SK-N-SH (cell line): ENCODE measurements at regions not wholly inside any gene's neighbourhood (a gene's known extent, or its start where the extent isn't known, plus 50 kb on each side); places are given as distances from the start of the nearest gene placed in this dataset.
"Not testable (repeated sequence)": the region's sequence is repeated elsewhere in the genome, so short reads cannot be mapped to it uniquely, and the experiment has no call there.

Experiments
- CTCF ChIA-PET: fragments of 300-600, 350-600 bp; formaldehyde crosslinking; extraction: SDS; loops from one replicate; lab custom pipeline; 2021; lab: Yijun Ruan, JAX
- POLR2A ChIA-PET: fragments of 350-600 bp; sonication (Branson Sonifier 250); formaldehyde crosslinking; extraction: SDS; loops from one replicate; lab custom pipeline; 2020; ENCODE audit warnings: antibody characterized with exemption, inconsistent platforms; lab: Yijun Ruan, JAX
- DNase-seq: peaks from one replicate; pipeline ENCODE4 v3.0.0; 2012
- H2AFZ ChIP-seq: fragments of 200-600 bp; sonication (generic); 2 replicates; pipeline ENCODE4 v1.8.1; 2016; ENCODE audit warnings: antibody characterized with exemption, mild to moderate bottlenecking, low read depth
- H3F3A ChIP-seq: fragments of 200-600 bp; sonication (generic); replicated peaks from 2 replicates; pipeline ENCODE3; 2016; ENCODE audit warnings: antibody characterized with exemption, mild to moderate bottlenecking; ENCODE audit not compliant: insufficient read depth
- H3K27ac ChIP-seq, 2 experiments: fragments of 200-500 bp in 1 of 2; fragments of 200-600 bp in 1 of 2; sonication (Bioruptor generic) in 1 of 2; sonication (generic), shearing (Covaris generic) in 1 of 2; 2 replicates each; pipeline versions ENCODE4 v1.5.1 to v1.6.1; 2014 to 2016; ENCODE audit warnings: low read depth in 2 of 2, inconsistent platforms in 1 of 2, low read length in 1 of 2, mild to moderate bottlenecking in 1 of 2, mixed read lengths in 1 of 2
- H3K27me3 ChIP-seq: fragments of 200-600 bp; sonication (generic), shearing (Covaris generic); 2 replicates; pipeline ENCODE4 v1.6.1; 2016; ENCODE audit warnings: mixed run types; ENCODE audit not compliant: insufficient read depth
- H3K36me3 ChIP-seq, 2 experiments: fragments of 200-500 bp in 1 of 2; fragments of 200-600 bp in 1 of 2; sonication (Bioruptor generic) in 1 of 2; sonication (generic) in 1 of 2; replicated peaks in 1 of 2; 2 replicates each; pipeline versions ENCODE3 to v1.5.1; 2014 to 2016; ENCODE audit warnings: low read length in 1 of 2, mild to moderate bottlenecking in 1 of 2; ENCODE audit not compliant: insufficient read depth in 2 of 2, control insufficient read depth in 1 of 2
- H3K4me1 ChIP-seq, 2 experiments: fragments of 200-500 bp in 1 of 2; fragments of 200-600 bp in 1 of 2; sonication (Bioruptor generic) in 1 of 2; sonication (generic), shearing (Covaris generic) in 1 of 2; 2 replicates each; pipeline versions ENCODE4 v1.5.1 to v1.6.1; 2014 to 2016; ENCODE audit warnings: low read depth in 1 of 2, low read length in 1 of 2, mixed run types in 1 of 2; ENCODE audit not compliant: insufficient read depth in 2 of 2, control insufficient read depth in 1 of 2
- H3K4me2 ChIP-seq: fragments of 200-600 bp; sonication (generic), shearing (Covaris generic); 2 replicates; pipeline ENCODE4 v1.6.1; 2017; ENCODE audit warnings: mixed run types
- H3K4me3 ChIP-seq, 2 experiments: fragments of 200-500 bp in 1 of 2; fragments of 200-600 bp in 1 of 2; sonication (Bioruptor generic) in 1 of 2; sonication (generic), shearing (Covaris generic) in 1 of 2; 2 replicates each; pipeline versions ENCODE4 v1.5.1 to v1.8.1; 2014 to 2016; ENCODE audit warnings: low read depth in 2 of 2, inconsistent platforms in 1 of 2, low read length in 1 of 2, mild to moderate bottlenecking in 1 of 2, mixed read lengths in 1 of 2, moderate library complexity in 1 of 2
- H3K79me2 ChIP-seq: fragments of 200-600 bp; sonication (generic); 2 replicates; pipeline ENCODE4 v1.8.1; 2017; ENCODE audit warnings: mild to moderate bottlenecking; ENCODE audit not compliant: insufficient read depth
- H3K9ac ChIP-seq: fragments of 200-600 bp; sonication (generic); 2 replicates; pipeline ENCODE4 v1.6.1; 2017; ENCODE audit warnings: mixed run types
- H3K9me2 ChIP-seq: fragments of 200-600 bp; sonication (generic); 2 replicates; pipeline ENCODE4 v1.6.1; 2017; ENCODE audit warnings: mixed run types
- H3K9me3 ChIP-seq: fragments of 200-600 bp; sonication (generic); 2 replicates; pipeline ENCODE4 v1.6.1; 2017; ENCODE audit warnings: mixed run types, mild to moderate bottlenecking, moderate library complexity
- H4K20me1 ChIP-seq: fragments of 200-600 bp; sonication (generic); 2 replicates; pipeline ENCODE4 v1.6.1; 2017; ENCODE audit warnings: mild to moderate bottlenecking, mixed run types; ENCODE audit not compliant: insufficient read depth
- WGBS: methylation state at CpG from one replicate; pipeline ENCODE4 v1.1.6; 2017; ENCODE audit warnings: low lambda C conversion rate; 5-methylcytosine and 5-hydroxymethylcytosine counted together

GRCh38 chr7:65145710-65146109 is 139.2 kb upstream of the ERV3-1 start:
- H3K4me3 ChIP-seq, H3K9me3 ChIP-seq, H3K79me2 ChIP-seq, POLR2A ChIA-PET, H3K4me1 ChIP-seq, H4K20me1 ChIP-seq, H3K27ac ChIP-seq, H3K4me2 ChIP-seq, H3K9ac ChIP-seq, H3K36me3 ChIP-seq, H3K27me3 ChIP-seq, H2AFZ ChIP-seq, CTCF ChIA-PET, DNase-seq, H3F3A ChIP-seq, H3K9me2 ChIP-seq: not testable (repeated sequence)

- 50% methylated on average over 1 of the region's 1 CpG for WGBS
These were observed 138.5 kb upstream of the ERV3-1 start for GRCh38 chr7:65145008-65145407.

GRCh38 chr7:65144557-65144956 is 138.1 kb upstream of the ERV3-1 start:
- H3K27ac ChIP-seq, H3K27me3 ChIP-seq, POLR2A ChIA-PET, H3K4me3 ChIP-seq, H3K9me3 ChIP-seq, H3K4me2 ChIP-seq, H3K9me2 ChIP-seq, DNase-seq, H3K36me3 ChIP-seq, H3K79me2 ChIP-seq, H4K20me1 ChIP-seq, H2AFZ ChIP-seq, H3K4me1 ChIP-seq, H3F3A ChIP-seq, CTCF ChIA-PET, H3K9ac ChIP-seq: not testable (repeated sequence)
- 24% methylated on average over 2 of the region's 2 CpGs for WGBS

More at GRCh38 chr7:65145008-65145407, 138.5 kb upstream of the ERV3-1 start:
- H3K27ac ChIP-seq, CTCF ChIA-PET, POLR2A ChIA-PET, H3F3A ChIP-seq, H2AFZ ChIP-seq, H3K27me3 ChIP-seq, H4K20me1 ChIP-seq, H3K79me2 ChIP-seq, H3K9ac ChIP-seq, H3K4me3 ChIP-seq, H3K9me3 ChIP-seq, H3K36me3 ChIP-seq, H3K4me1 ChIP-seq, H3K9me2 ChIP-seq, H3K4me2 ChIP-seq, DNase-seq: not testable (repeated sequence)

GRCh38 chr7:65144119-65144518 is 137.6 kb upstream of the ERV3-1 start:
- H3K79me2 ChIP-seq, H3K36me3 ChIP-seq, H3K4me3 ChIP-seq, H3K9me2 ChIP-seq, POLR2A ChIA-PET, H3K9me3 ChIP-seq, CTCF ChIA-PET, H3K27ac ChIP-seq, H3K4me1 ChIP-seq, H3K27me3 ChIP-seq, H3K9ac ChIP-seq, H4K20me1 ChIP-seq, H2AFZ ChIP-seq, DNase-seq, H3K4me2 ChIP-seq, H3F3A ChIP-seq: not testable (repeated sequence)
- 40% methylated on average over 2 of the region's 2 CpGs for WGBS

- H3K27me3 ChIP-seq = not testable (repeated sequence)
These were observed 135.4 kb upstream of the ERV3-1 start for GRCh38 chr7:65141894-65142293.

GRCh38 chr7:65141405-65141778 is 134.9 kb upstream of the ERV3-1 start:
- H3K9me2 ChIP-seq, H3K27me3 ChIP-seq, H3K4me1 ChIP-seq, POLR2A ChIA-PET, H3K9me3 ChIP-seq, DNase-seq, H3K79me2 ChIP-seq, CTCF ChIA-PET, H3K27ac ChIP-seq, H3K36me3 ChIP-seq, H4K20me1 ChIP-seq, H2AFZ ChIP-seq, H3K4me3 ChIP-seq, H3F3A ChIP-seq, H3K4me2 ChIP-seq, H3K9ac ChIP-seq: not testable (repeated sequence)
- 46% methylated on average over 18 of the region's 20 CpGs for WGBS

More at GRCh38 chr7:65141894-65142293, 135.4 kb upstream of the ERV3-1 start:
- H3K79me2 ChIP-seq, DNase-seq, H3K36me3 ChIP-seq, POLR2A ChIA-PET, H3K4me2 ChIP-seq, H2AFZ ChIP-seq, H3K4me3 ChIP-seq, H3F3A ChIP-seq, H3K9ac ChIP-seq, H3K27ac ChIP-seq, H3K9me3 ChIP-seq, H3K9me2 ChIP-seq, H3K4me1 ChIP-seq, CTCF ChIA-PET, H4K20me1 ChIP-seq: not testable (repeated sequence)
- WGBS = 46% methylated on average over 2 of the region's 6 CpGs
